HepG2 (cell line): ENCODE measurements at regions not wholly inside any gene's neighbourhood (a gene's known extent, or its start where the extent isn't known, plus 50 kb on each side); places are given as distances from the start of the nearest gene placed in this dataset.

Experiments
- ATAC-seq: fragments of 200-7000 bp; cut with Tn5 transposase; 3 replicates; pipeline ENCODE4 v1.9.1; 2020; ENCODE audit warnings: mild to moderate bottlenecking, moderate library complexity
- BruUV-seq: library from RNA; stranded (reverse); fragments of 400-500 nt; replicated peaks from 2 replicates; lab custom pipeline; 2021; lab: Mats Ljungman, UMichigan
- CTCF ChIA-PET: fragments of 300-600 bp; formaldehyde crosslinking; extraction: SDS; loops from one replicate; lab custom pipeline; 2021; ENCODE audit warnings: low total read pairs, inconsistent platforms, low intra/inter-chr PET ratio; lab: Yijun Ruan, JAX
- POLR2A ChIA-PET: fragments of 350-600 bp; sonication (Branson Sonifier 250); formaldehyde crosslinking; loops from one replicate; lab custom pipeline; 2020; ENCODE audit warnings: antibody characterized with exemption, inconsistent platforms; lab: Yijun Ruan, JAX
- DNase-seq: peaks from one replicate; pipeline ENCODE4 v3.0.0-alpha.2; 2015; ENCODE audit warnings: low spot score
- FAIRE-seq: peaks from 3 replicates; lab custom pipeline; 2011; peaks lifted over from hg19 to GRCh38; lab: Jason Lieb, UNC
- H2AFZ ChIP-seq: one replicate; pipeline ENCODE4 v1.6.1; 2011; ENCODE audit warnings: low read length, inconsistent platforms
- H3K27ac ChIP-seq: fragments of 300-600 bp; 3 replicates; pipeline ENCODE4 v1.8.0; 2011; ENCODE audit warnings: mixed run types, mild to moderate bottlenecking, mixed read lengths, low read length, inconsistent platforms; ENCODE audit not compliant: insufficient read depth; ENCODE audit errors: extremely low read length
- H3K27me3 ChIP-seq, 2 experiments: fragments of 200-600 bp in 1 of 2; 2 replicates in 1 of 2; 3 replicates in 1 of 2; pipeline versions ENCODE4 v1.6.0 to v1.8.0; 2011; ENCODE audit warnings: low read length in 2 of 2, mild to moderate bottlenecking in 2 of 2, moderate library complexity in 2 of 2, inconsistent platforms in 1 of 2; ENCODE audit not compliant: insufficient read depth in 2 of 2, control insufficient read depth in 1 of 2
- H3K36me3 ChIP-seq, 2 experiments: fragments of 200-600 bp in 1 of 2; replicated peaks in 1 of 2; 2 replicates in 1 of 2; 3 replicates in 1 of 2; pipeline versions ENCODE4 v1.5.1 to v1.8.0; 2011; ENCODE audit warnings: low read length in 2 of 2, inconsistent platforms in 1 of 2; ENCODE audit not compliant: insufficient read depth in 2 of 2, control insufficient read depth in 1 of 2
- H3K4me1 ChIP-seq: 2 replicates; pipeline ENCODE4 v1.5.1; 2012; ENCODE audit warnings: low read length, inconsistent platforms; ENCODE audit not compliant: insufficient read depth
- H3K4me2 ChIP-seq: 2 replicates; pipeline ENCODE4 v1.6.0; 2011; ENCODE audit warnings: low read depth, low read length, inconsistent platforms
- H3K4me3 ChIP-seq, 3 experiments: fragments of 200-600 bp in 1 of 3; sonication (generic), shearing (Covaris generic) in 1 of 3; replicated peaks in 1 of 3; 2 replicates each; pipeline ENCODE4 v1.5.1; 2011 to 2016; ENCODE audit warnings: low read length in 3 of 3, inconsistent platforms in 2 of 3, low read depth in 2 of 3, mild to moderate bottlenecking in 2 of 3, control low read depth in 1 of 3, mixed read lengths in 1 of 3; ENCODE audit not compliant: insufficient read depth in 1 of 3
- H3K79me2 ChIP-seq: one replicate; pipeline ENCODE4 v1.6.1; 2011; ENCODE audit warnings: low read length, inconsistent platforms; ENCODE audit not compliant: insufficient read depth
- H3K9ac ChIP-seq: 2 replicates; pipeline ENCODE4 v1.6.0; 2011; ENCODE audit warnings: mild to moderate bottlenecking, low read depth, low read length, inconsistent platforms; ENCODE audit not compliant: insufficient read depth
- H3K9me3 ChIP-seq: 2 replicates; pipeline ENCODE4 v1.5.1; 2012; ENCODE audit warnings: mild to moderate bottlenecking, low read length
- H4K20me1 ChIP-seq: 2 replicates; pipeline ENCODE4 v1.6.0; 2011; ENCODE audit warnings: inconsistent platforms, mild to moderate bottlenecking, low read length, moderate library complexity; ENCODE audit not compliant: insufficient read depth
- CREB3 ChIP-seq: sonication (generic); formaldehyde crosslinking; IDR thresholded peaks from 2 replicates; pipeline ENCODE4 v1.5.0; 2020; ENCODE audit warnings: missing genetic modification reagents
- CTCF ChIP-seq: sonication (generic); formaldehyde crosslinking; IDR thresholded peaks from 2 replicates; pipeline ENCODE4 v1.5.0; 2020; ENCODE audit warnings: mild to moderate bottlenecking, missing genetic modification reagents, moderate library complexity
- GATAD2A ChIP-seq: IDR thresholded peaks from 2 replicates; pipeline ENCODE4 v1.6.1; 2016
- GLI4 ChIP-seq: sonication (generic); formaldehyde crosslinking; IDR thresholded peaks from 2 replicates; pipeline ENCODE4 v1.5.1; 2020; ENCODE audit warnings: missing genetic modification reagents, mild to moderate bottlenecking, moderate library complexity, borderline replicate concordance
- HMGXB4 ChIP-seq, 2 experiments: sonication (generic) in 1 of 2; formaldehyde crosslinking in 1 of 2; IDR thresholded peaks; 2 replicates each; pipeline versions ENCODE4 v1.4.0 to v1.6.1; 2018 to 2020; ENCODE audit warnings: missing genetic modification reagents in 2 of 2, borderline replicate concordance in 1 of 2, low read depth in 1 of 2, mild to moderate bottlenecking in 1 of 2, missing biosample characterization in 1 of 2
- PHF5A ChIP-seq: IDR thresholded peaks from one replicate; pipeline ENCODE4 v1.6.1; 2018; ENCODE audit warnings: low read depth, missing genetic modification reagents; ENCODE audit not compliant: unreplicated experiment
- TRAFD1 ChIP-seq: sonication (generic); formaldehyde crosslinking; IDR thresholded peaks from 2 replicates; pipeline ENCODE4 v1.5.1; 2020; ENCODE audit warnings: missing genetic modification reagents, mild to moderate bottlenecking, borderline replicate concordance
- ZBTB38 ChIP-seq: sonication (generic); formaldehyde crosslinking; IDR thresholded peaks from 2 replicates; pipeline ENCODE4 v1.5.1; 2020; ENCODE audit warnings: mild to moderate bottlenecking, missing genetic modification reagents
- ZFP62 ChIP-seq: sonication (generic); formaldehyde crosslinking; IDR thresholded peaks from 2 replicates; pipeline ENCODE4 v1.4.0; 2020; ENCODE audit warnings: missing genetic modification reagents
- ZFYVE20 ChIP-seq: sonication (generic); formaldehyde crosslinking; IDR thresholded peaks from 2 replicates; pipeline ENCODE4 v1.8.0; 2023; ENCODE audit warnings: low read depth, mild to moderate bottlenecking, moderate library complexity, missing genetic modification reagents, borderline replicate concordance
- ZNF451 ChIP-seq: sonication (generic); formaldehyde crosslinking; IDR thresholded peaks from 2 replicates; pipeline ENCODE4 v1.5.0; 2020; ENCODE audit warnings: mild to moderate bottlenecking, missing genetic modification reagents
- ZNF564 ChIP-seq: sonication (generic); formaldehyde crosslinking; IDR thresholded peaks from 2 replicates; pipeline ENCODE4 v1.8.1; 2023; ENCODE audit warnings: mild to moderate bottlenecking, missing genetic modification reagents
- ZNF609 ChIP-seq: sonication (generic); formaldehyde crosslinking; IDR thresholded peaks from 2 replicates; pipeline ENCODE4 v1.4.0; 2020; ENCODE audit warnings: mild to moderate bottlenecking, missing genetic modification reagents, borderline replicate concordance
- ZNF709 ChIP-seq: sonication (generic); formaldehyde crosslinking; IDR thresholded peaks from 2 replicates; pipeline ENCODE4 v1.5.0; 2020; ENCODE audit warnings: mild to moderate bottlenecking, missing genetic modification reagents
- WGBS: methylation state at CpG from one replicate; pipeline ENCODE4 v1.1.6; 2017; ENCODE audit warnings: low lambda C conversion rate; 5-methylcytosine and 5-hydroxymethylcytosine counted together
- in situ Hi-C: cut with HindIII; loops from 2 replicates; pipeline ENCODE4 v1.10.0; 2017; ENCODE audit warnings: low pct_unique_long_range_greater_than_20kb; ENCODE audit not compliant: extremely low pct_ligation_motif_present
- intact Hi-C: fragments of 100-400 bp; cut with micrococcal nuclease; formaldehyde crosslinking; loops from one replicate; pipeline ENCODE4 v1.10.0; 2022; ENCODE audit not compliant: unreplicated experiment

GRCh38 chr11:10938231-10938630, 80.4 kb upstream of the ZBED5 start:
- Histone ChIP-seq H2AFZ (no peak overlapping the region), H3K9me3 (no peaks in the 10 kb centered on the region), H4K20me1 (no peaks in the 10 kb centered on the region), H3K36me3 (no peaks in the 10 kb centered on the region), H3K4me1 (peaks cover 12% of the 10 kb centered on the region), H3K4me3 (no peak overlapping the region), H3K27me3 (peaks cover 0 to 20% of the 10 kb centered on the region in 2 experiments; a peak in 3 of 5 replicates), H3K4me2 (no peak overlapping the region), H3K27ac (no peak overlapping the region), H3K79me2 (no peaks in the 10 kb centered on the region), H3K9ac (no peak overlapping the region)
- ChIA-PET POLR2A (no interaction called here), CTCF (no interaction called here)
- FAIRE-seq (no peak), ATAC-seq (no peak), DNase-seq (no peak)
- in situ Hi-C loops: loop anchor here (25.0 kb wide), 1 partner anchor 849 kb away; no protein-coding TSS in a partner anchor
- 100% methylated on average over 2 of the region's 5 CpGs for WGBS
- intact Hi-C loops: no loop called here
- no TSS peak for BruUV-seq
- TF ChIP-seq ZNF564 (CRISPR knock-in tag) (no peak), CREB3 (no peak), CTCF (no peak), ZBTB38 (CRISPR knock-in tag) (no peak), ZFP62 (no peak), HMGXB4 (CRISPR knock-in tag; IDR thresholded peaks at IDR 0.05; ENCODE audit: borderline replicate concordance in 1 of 2, low read depth in 1 of 2) (no peak), GATAD2A (no peak), GLI4 (CRISPR knock-in tag) (no peak), ZFYVE20 (CRISPR knock-in tag) (no peak), ZNF709 (CRISPR knock-in tag) (no peak), PHF5A (no peak), ZNF609 (no peak), ZNF451 (CRISPR knock-in tag) (no peak), TRAFD1 (CRISPR knock-in tag) (no peak)
